ENCODE measurements at regions not wholly inside any gene's neighbourhood (a gene's known extent, or its start where the extent isn't known, plus 50 kb on each side); places are given as distances from the start of the nearest gene placed in this dataset.

DNA sequence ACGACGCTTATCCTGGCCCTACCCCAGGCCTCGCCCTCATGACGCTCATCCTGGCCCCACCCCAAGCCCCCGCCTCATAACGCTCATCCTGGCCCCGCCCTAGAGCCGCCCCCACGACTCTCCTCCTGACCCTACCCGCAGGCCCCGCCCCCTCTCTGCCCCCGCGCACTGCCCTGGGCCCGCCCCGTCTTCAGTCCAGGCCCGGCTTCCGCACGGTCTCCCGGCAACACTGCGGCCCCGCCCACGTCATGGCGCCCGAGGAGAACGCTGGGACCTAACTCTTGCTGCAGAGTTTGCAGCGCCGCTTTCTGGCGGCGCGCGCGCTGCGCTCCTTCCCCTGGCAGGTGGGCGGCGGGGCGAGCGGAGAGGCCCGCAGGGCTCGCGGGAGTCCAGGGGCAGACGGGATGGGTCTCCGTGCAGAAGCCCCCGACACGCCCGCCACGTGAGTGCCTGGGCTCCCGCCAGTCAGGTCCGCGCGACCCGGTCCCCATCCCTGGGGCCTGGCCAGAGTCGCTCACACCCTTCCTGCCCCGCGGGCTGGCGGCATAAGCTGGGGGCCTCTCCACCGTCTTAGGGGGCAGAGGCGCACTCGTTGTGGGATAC, 52.5 kb upstream of the ROPN1B start (continued):
- TF ChIP-seq, protein P1, sequence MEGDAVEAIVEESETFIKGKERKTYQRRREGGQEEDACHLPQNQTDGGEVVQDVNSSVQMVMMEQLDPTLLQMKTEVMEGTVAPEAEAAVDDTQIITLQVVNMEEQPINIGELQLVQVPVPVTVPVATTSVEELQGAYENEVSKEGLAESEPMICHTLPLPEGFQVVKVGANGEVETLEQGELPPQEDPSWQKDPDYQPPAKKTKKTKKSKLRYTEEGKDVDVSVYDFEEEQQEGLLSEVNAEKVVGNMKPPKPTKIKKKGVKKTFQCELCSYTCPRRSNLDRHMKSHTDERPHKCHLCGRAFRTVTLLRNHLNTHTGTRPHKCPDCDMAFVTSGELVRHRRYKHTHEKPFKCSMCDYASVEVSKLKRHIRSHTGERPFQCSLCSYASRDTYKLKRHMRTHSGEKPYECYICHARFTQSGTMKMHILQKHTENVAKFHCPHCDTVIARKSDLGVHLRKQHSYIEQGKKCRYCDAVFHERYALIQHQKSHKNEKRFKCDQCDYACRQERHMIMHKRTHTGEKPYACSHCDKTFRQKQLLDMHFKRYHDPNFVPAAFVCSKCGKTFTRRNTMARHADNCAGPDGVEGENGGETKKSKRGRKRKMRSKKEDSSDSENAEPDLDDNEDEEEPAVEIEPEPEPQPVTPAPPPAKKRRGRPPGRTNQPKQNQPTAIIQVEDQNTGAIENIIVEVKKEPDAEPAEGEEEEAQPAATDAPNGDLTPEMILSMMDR (IDR thresholded peaks at IDR 0.05 in 2 of 3, conservative IDR thresholded peaks at IDR 0.05 in 1 of 3; ENCODE audit: control insufficient read depth in 2 of 3, extremely low read depth in 1 of 3, insufficient read depth in 1 of 3, low read depth in 3 of 3, low read length in 3 of 3): peak; percentile 32 to 49 (median 43); a peak in 4 of 6 replicates
- TF ChIP-seq CEBPB (IDR thresholded peaks at IDR 0.05; ENCODE audit: borderline replicate concordance in 1 of 2, low read depth in 2 of 2, low read length in 2 of 2): no peak
- peak; percentile 48; the same call in 1 of the 2 replicates for TF ChIP-seq TAF1 (IDR thresholded peaks at IDR 0.05; ENCODE audit: borderline replicate concordance, low read depth, low read length)
- TF ChIP-seq PML (IDR thresholded peaks at IDR 0.05; ENCODE audit: low read length): no peak
- TF ChIP-seq SIN3A (IDR thresholded peaks at IDR 0.05; ENCODE audit: low read depth, low read length): no peak
- TF ChIP-seq CBX3 (IDR thresholded peaks at IDR 0.05; ENCODE audit: borderline replicate concordance, low read depth): no peak
- 0 out of 2 replicates have a peak, but pooled peaks have one; percentile 42 for TF ChIP-seq DPF2 (IDR thresholded peaks at IDR 0.05)
- TF ChIP-seq, protein P2, sequence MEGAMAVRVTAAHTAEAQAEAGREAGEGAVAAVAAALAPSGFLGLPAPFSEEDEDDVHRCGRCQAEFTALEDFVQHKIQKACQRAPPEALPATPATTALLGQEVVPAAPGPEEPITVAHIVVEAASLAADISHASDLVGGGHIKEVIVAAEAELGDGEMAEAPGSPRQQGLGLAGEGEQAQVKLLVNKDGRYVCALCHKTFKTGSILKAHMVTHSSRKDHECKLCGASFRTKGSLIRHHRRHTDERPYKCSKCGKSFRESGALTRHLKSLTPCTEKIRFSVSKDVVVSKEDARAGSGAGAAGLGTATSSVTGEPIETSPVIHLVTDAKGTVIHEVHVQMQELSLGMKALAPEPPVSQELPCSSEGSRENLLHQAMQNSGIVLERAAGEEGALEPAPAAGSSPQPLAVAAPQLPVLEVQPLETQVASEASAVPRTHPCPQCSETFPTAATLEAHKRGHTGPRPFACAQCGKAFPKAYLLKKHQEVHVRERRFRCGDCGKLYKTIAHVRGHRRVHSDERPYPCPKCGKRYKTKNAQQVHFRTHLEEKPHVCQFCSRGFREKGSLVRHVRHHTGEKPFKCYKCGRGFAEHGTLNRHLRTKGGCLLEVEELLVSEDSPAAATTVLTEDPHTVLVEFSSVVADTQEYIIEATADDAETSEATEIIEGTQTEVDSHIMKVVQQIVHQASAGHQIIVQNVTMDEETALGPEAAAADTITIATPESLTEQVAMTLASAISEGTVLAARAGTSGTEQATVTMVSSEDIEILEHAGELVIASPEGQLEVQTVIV (IDR thresholded peaks at IDR 0.05; ENCODE audit: borderline replicate concordance, partially characterized antibody): no peak
- no peak for TF ChIP-seq SREBF1 (IDR thresholded peaks at IDR 0.05; ENCODE audit: low read length)
- no peak for TF ChIP-seq TARDBP (IDR thresholded peaks at IDR 0.05; ENCODE audit: borderline replicate concordance)
- no peak for TF ChIP-seq RELA (IDR thresholded peaks at IDR 0.05; ENCODE audit: borderline replicate concordance, partially characterized antibody)
- TF ChIP-seq EGR1 (IDR thresholded peaks at IDR 0.05; ENCODE audit: borderline replicate concordance in 1 of 2, low read depth in 2 of 2, low read length in 2 of 2): peak in 1 of 2 experiments; percentile 87; a peak in 2 of 3 replicates
- TF ChIP-seq BHLHE40 (IDR thresholded peaks at IDR 0.05; ENCODE audit: borderline replicate concordance in 1 of 2, low read depth in 2 of 2, low read length in 1 of 2): peak; percentile 41 to 87; a peak in 3 of 4 replicates
- TF ChIP-seq, protein P3, sequence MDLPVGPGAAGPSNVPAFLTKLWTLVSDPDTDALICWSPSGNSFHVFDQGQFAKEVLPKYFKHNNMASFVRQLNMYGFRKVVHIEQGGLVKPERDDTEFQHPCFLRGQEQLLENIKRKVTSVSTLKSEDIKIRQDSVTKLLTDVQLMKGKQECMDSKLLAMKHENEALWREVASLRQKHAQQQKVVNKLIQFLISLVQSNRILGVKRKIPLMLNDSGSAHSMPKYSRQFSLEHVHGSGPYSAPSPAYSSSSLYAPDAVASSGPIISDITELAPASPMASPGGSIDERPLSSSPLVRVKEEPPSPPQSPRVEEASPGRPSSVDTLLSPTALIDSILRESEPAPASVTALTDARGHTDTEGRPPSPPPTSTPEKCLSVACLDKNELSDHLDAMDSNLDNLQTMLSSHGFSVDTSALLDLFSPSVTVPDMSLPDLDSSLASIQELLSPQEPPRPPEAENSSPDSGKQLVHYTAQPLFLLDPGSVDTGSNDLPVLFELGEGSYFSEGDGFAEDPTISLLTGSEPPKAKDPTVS (IDR thresholded peaks at IDR 0.05; ENCODE audit: low read depth, low read length): no peak
- no peak for TF ChIP-seq RBBP5 (conservative IDR thresholded peaks at IDR 0.05)
- no peak for TF ChIP-seq PAX5 (IDR thresholded peaks at IDR 0.05; ENCODE audit: borderline replicate concordance, low read depth, low read length)
- peak; percentile 47; the same call in 1 of the 2 replicates for TF ChIP-seq SMC3 (IDR thresholded peaks at IDR 0.05; ENCODE audit: borderline replicate concordance, low read length)
- 0 out of 3 replicates have a peak, but pooled peaks have one; percentile 37 for TF ChIP-seq POU2F2 (IDR thresholded peaks at IDR 0.05; ENCODE audit: borderline replicate concordance, low read depth, low read length)
- no peak for TF ChIP-seq HDAC6 (IDR thresholded peaks at IDR 0.05; ENCODE audit: unreplicated experiment)
- no peak for TF ChIP-seq NR2C2 (IDR thresholded peaks at IDR 0.05; ENCODE audit: borderline replicate concordance, control insufficient read depth, insufficient read length, low read depth)
- TF ChIP-seq RAD21 (IDR thresholded peaks at IDR 0.05; ENCODE audit: insufficient read depth, low read depth, low read length): peak; percentile 59
- TF ChIP-seq, protein P4, sequence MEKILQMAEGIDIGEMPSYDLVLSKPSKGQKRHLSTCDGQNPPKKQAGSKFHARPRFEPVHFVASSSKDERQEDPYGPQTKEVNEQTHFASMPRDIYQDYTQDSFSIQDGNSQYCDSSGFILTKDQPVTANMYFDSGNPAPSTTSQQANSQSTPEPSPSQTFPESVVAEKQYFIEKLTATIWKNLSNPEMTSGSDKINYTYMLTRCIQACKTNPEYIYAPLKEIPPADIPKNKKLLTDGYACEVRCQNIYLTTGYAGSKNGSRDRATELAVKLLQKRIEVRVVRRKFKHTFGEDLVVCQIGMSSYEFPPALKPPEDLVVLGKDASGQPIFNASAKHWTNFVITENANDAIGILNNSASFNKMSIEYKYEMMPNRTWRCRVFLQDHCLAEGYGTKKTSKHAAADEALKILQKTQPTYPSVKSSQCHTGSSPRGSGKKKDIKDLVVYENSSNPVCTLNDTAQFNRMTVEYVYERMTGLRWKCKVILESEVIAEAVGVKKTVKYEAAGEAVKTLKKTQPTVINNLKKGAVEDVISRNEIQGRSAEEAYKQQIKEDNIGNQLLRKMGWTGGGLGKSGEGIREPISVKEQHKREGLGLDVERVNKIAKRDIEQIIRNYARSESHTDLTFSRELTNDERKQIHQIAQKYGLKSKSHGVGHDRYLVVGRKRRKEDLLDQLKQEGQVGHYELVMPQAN (conservative IDR thresholded peaks at IDR 0.05): peak; percentile 51; the same call in 1 of the 2 replicates
- TF ChIP-seq HDAC2 (IDR thresholded peaks at IDR 0.05): no peak

Measured in GM12878 (cell line).